SH-SY5Y (cell line): ENCODE measurements at regions not wholly inside any gene's neighbourhood (a gene's known extent, or its start where the extent isn't known, plus 50 kb on each side); places are given as distances from the start of the nearest gene placed in this dataset.

ENCODE experiments used
- GATA2 ChIP-seq: IDR thresholded peaks from 2 replicates; pipeline ENCODE4 v1.6.1; 2011; ENCODE audit warnings: mild to moderate bottlenecking, low read depth, low read length
- GATA3 ChIP-seq: IDR thresholded peaks from 2 replicates; pipeline ENCODE4 v1.6.1; 2011; ENCODE audit warnings: low read depth, mild to moderate bottlenecking, low read length, moderate library complexity

- TF ChIP-seq GATA2: no peak
- TF ChIP-seq GATA3: no peak
Measured at GRCh38 chrX:43436517-43436916, 219.6 kb upstream of the MAOA start.

GRCh38 chrX:43446752-43447151 lies 209.3 kb upstream of the MAOA start:
- TF ChIP-seq GATA2 (no peak), GATA3 (no peak)

GRCh38 chrX:43448688-43449087 lies 207.4 kb upstream of the MAOA start:
- TF ChIP-seq GATA2 (no peak), GATA3 (no peak)

GRCh38 chrX:43450355-43450754 lies 205.7 kb upstream of the MAOA start:
- no peak for TF ChIP-seq GATA3
- no peak for TF ChIP-seq GATA2

- no peak for TF ChIP-seq GATA2
- no peak for TF ChIP-seq GATA3
Measured at GRCh38 chrX:43456063-43456462, 200.0 kb upstream of the MAOA start.

GRCh38 chrX:43456906-43457305 lies 199.2 kb upstream of the MAOA start:
- TF ChIP-seq GATA2: no peak
- TF ChIP-seq GATA3: no peak

GRCh38 chrX:43467608-43468234 lies 188.4 kb upstream of the MAOA start:
- TF ChIP-seq GATA3: no peak
- TF ChIP-seq GATA2: no peak

- no peak for TF ChIP-seq GATA2
- no peak for TF ChIP-seq GATA3
Measured at GRCh38 chrX:43469391-43470054, 186.6 kb upstream of the MAOA start.

- TF ChIP-seq GATA2 (no peak), GATA3 (no peak)
Measured at GRCh38 chrX:43474321-43474720, 181.8 kb upstream of the MAOA start.

GRCh38 chrX:43479070-43479469 lies 177.0 kb upstream of the MAOA start:
- no peak for TF ChIP-seq GATA2
- no peak for TF ChIP-seq GATA3

- no peak for TF ChIP-seq GATA3
- no peak for TF ChIP-seq GATA2
Measured at GRCh38 chrX:43479850-43480249, 176.2 kb upstream of the MAOA start.

- TF ChIP-seq GATA2: no peak
Measured at GRCh38 chrX:43481576-43481975, 174.5 kb upstream of the MAOA start.

GRCh38 chrX:43493756-43494155 lies 162.3 kb upstream of the MAOA start:
- no peak for TF ChIP-seq GATA2
- no peak for TF ChIP-seq GATA3

- TF ChIP-seq GATA3: no peak
- no peak for TF ChIP-seq GATA2
Measured at GRCh38 chrX:43500246-43500645, 155.9 kb upstream of the MAOA start.

- TF ChIP-seq GATA2 (no peak; the same call in 1 of the 2 replicates), GATA3 (0 out of 2 replicates have a peak, but pooled peaks have one; percentile 36)
Measured at GRCh38 chrX:43500996-43501694, 155.0 kb upstream of the MAOA start.
